ENCODE measurements at regions not wholly inside any gene's neighbourhood (a gene's known extent, or its start where the extent isn't known, plus 50 kb on each side); places are given as distances from the start of the nearest gene placed in this dataset.

- no peak for DNase-seq
These were observed 50.1 kb upstream of the JPH3 start for GRCh38 chr16:87552072-87552718.

GRCh38 chr16:87551487-87551886 is 50.8 kb upstream of the JPH3 start:
- no peak for DNase-seq

GRCh38 chr16:87550495-87550961 is 51.8 kb upstream of the JPH3 start:
- DNase-seq: peak; percentile 56

GRCh38 chr16:87549627-87550494 is 52.4 kb upstream of the JPH3 start:
- no peak for DNase-seq

GRCh38 chr16:87548046-87548445 is 54.3 kb upstream of the JPH3 start:
- DNase-seq: no peak

GRCh38 chr16:87543436-87544191 is 50.8 kb upstream of the ZCCHC14 start:
- DNase-seq: peak; percentile 9

GRCh38 chr16:87542531-87543102 is 49.8 kb upstream of the ZCCHC14 start:
- DNase-seq: no peak
